Erythroblast (primary cell): ENCODE measurements at regions not wholly inside any gene's neighbourhood (a gene's known extent, or its start where the extent isn't known, plus 50 kb on each side); places are given as distances from the start of the nearest gene placed in this dataset.

ENCODE experiments used
- GATA1 ChIP-seq: IDR thresholded peaks from 2 replicates; pipeline ENCODE4 v1.6.1; 2011; ENCODE audit warnings: low read depth, mild to moderate bottlenecking, control low read depth, low read length, moderate library complexity
- POLR2A ChIP-seq: IDR thresholded peaks from 2 replicates; pipeline ENCODE4 v1.6.1; 2011; ENCODE audit warnings: mild to moderate bottlenecking, low read length

DNA sequence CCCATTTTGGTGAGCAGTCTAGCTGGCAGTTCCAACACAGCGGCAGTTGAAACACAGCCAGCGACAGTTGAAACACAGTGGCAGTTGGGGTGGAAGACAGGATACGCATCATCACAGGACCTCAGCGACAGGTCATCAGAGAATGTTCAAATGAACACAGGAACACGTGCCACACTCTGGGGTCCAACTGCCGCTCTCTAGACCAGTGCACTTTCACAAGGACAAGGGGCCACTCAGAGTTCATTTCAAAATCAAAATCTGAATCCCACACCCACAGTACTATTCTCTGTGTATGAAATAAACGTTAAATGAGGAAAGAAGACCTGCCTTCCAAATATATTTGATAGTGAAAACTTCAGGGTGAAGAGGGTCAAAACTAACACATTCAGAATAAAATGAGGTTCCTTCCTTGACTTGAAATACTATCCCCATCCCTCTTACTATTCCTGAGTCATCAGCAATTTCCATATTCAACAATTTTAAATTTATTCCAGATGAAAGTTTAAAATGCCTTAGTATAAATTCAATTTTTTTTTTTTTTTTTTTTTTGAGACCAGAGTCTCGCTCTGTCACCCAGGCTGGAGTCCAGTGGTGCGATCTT, 53.0 kb upstream of the SIMC1 start:
- TF ChIP-seq POLR2A, result no peak
- no peak for TF ChIP-seq GATA1
